Suprapubic skin (tissue), 4 donors: ENCODE measurements at regions not wholly inside any gene's neighbourhood (a gene's known extent, or its start where the extent isn't known, plus 50 kb on each side); places are given as distances from the start of the nearest gene placed in this dataset.

Source experiments
- DNase-seq, 2 donors: peaks; one replicate each; pipeline ENCODE4 v3.0.0-alpha.2; 2019; ENCODE audit warnings: low spot score in 2 of 2
- H3K27ac ChIP-seq: fragments of 200-600 bp; sonication (generic); one replicate; pipeline ENCODE4 v1.5.1; 2019
- H3K27me3 ChIP-seq: fragments of 200-600 bp; sonication (generic); one replicate; pipeline ENCODE4 v1.5.1; 2019
- H3K36me3 ChIP-seq: fragments of 200-600 bp; sonication (generic); one replicate; pipeline ENCODE4 v1.5.1; 2019
- H3K4me1 ChIP-seq: fragments of 200-600 bp; sonication (generic); one replicate; pipeline ENCODE4 v1.5.1; 2019
- H3K4me3 ChIP-seq: fragments of 200-600 bp; sonication (generic); one replicate; pipeline ENCODE4 v1.5.1; 2019; ENCODE audit warnings: mild to moderate bottlenecking
- H3K9me3 ChIP-seq: fragments of 200-600 bp; sonication (generic); one replicate; pipeline ENCODE4 v1.5.1; 2019
- EP300 ChIP-seq: sonication (generic); formaldehyde crosslinking; IDR thresholded peaks from one replicate; pipeline ENCODE4 v1.6.1; 2017; ENCODE audit warnings: antibody characterized with exemption
- POLR2A ChIP-seq, 2 donors: fragments of 450-650 bp; IDR thresholded peaks; one replicate each; pipeline ENCODE4 v1.6.1; 2017; ENCODE audit warnings: antibody characterized with exemption in 2 of 2, mild to moderate bottlenecking in 2 of 2, moderate library complexity in 2 of 2
- POLR2AphosphoS5 ChIP-seq, 3 donors: sonication (generic); formaldehyde crosslinking; IDR thresholded peaks; one replicate each; pipeline ENCODE4 v1.6.1; 2017; ENCODE audit warnings: antibody characterized with exemption in 3 of 3
- WGBS: methylation state at CpG from one replicate; pipeline ENCODE4 v1.1.5; 2018; 5-methylcytosine and 5-hydroxymethylcytosine counted together
- TF ChIP-seq, protein P1 (sequence below), 2 donors: fragments of 200-600 bp in 1 of 2; fragments of 450-650 bp in 1 of 2; sonication (generic) in 1 of 2; IDR thresholded peaks; one replicate each; pipeline ENCODE4 v1.5.1; 2016 to 2019; ENCODE audit warnings: antibody characterized with exemption in 2 of 2, mild to moderate bottlenecking in 1 of 2, moderate library complexity in 1 of 2

DNA sequence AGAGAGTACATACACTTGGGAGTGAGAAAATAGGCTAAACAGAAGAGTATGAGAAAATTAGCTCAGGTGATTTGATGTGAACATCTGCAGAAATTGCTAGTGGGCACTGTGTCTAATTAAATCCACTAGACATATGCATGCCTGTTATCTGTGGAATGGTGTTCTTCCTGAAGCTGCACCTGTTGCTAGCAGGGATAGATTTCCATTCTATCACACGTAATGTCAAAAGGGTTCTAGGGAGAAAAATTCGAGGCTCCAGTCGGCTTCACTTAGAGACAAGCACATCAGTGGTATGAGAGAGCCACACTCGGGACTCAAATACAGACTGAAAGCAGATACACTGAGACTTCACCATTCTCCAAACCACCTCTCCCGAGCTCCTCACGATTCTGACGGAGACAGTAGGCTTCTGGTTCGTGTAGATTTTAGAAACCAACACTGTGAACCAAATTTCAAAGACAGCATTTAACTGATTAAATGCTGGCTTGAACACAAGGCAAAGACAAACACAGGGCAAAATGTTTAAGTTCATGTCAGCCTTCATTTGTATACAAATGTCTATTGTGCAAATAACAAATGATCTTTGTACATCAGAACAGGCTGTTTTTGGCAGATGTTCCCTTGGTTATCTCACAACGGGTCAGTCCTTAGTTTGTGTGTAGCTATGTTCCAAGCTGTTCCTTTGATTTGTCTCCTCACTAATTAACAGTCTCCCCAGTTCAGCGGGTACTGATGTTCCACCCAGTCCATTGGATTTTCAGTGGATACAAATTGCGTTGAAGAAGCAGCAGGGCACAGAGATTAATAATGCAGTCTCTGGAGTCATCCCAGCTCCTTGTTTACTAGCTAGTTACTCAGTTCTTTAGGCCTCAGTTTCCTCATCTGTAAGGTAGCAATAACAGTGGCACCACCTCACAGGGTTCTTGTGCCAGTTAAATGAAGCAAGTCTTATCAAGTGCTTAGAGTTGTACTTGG is 131.0 kb upstream of the IFNGR1 start:
- TF ChIP-seq POLR2A (IDR thresholded peaks at IDR 0.05), result no peak
- TF ChIP-seq POLR2AphosphoS5 (IDR thresholded peaks at IDR 0.05), result no peak
- TF ChIP-seq, protein P1, sequence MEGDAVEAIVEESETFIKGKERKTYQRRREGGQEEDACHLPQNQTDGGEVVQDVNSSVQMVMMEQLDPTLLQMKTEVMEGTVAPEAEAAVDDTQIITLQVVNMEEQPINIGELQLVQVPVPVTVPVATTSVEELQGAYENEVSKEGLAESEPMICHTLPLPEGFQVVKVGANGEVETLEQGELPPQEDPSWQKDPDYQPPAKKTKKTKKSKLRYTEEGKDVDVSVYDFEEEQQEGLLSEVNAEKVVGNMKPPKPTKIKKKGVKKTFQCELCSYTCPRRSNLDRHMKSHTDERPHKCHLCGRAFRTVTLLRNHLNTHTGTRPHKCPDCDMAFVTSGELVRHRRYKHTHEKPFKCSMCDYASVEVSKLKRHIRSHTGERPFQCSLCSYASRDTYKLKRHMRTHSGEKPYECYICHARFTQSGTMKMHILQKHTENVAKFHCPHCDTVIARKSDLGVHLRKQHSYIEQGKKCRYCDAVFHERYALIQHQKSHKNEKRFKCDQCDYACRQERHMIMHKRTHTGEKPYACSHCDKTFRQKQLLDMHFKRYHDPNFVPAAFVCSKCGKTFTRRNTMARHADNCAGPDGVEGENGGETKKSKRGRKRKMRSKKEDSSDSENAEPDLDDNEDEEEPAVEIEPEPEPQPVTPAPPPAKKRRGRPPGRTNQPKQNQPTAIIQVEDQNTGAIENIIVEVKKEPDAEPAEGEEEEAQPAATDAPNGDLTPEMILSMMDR (IDR thresholded peaks at IDR 0.05), result no peak
- no peak for TF ChIP-seq EP300
- Histone ChIP-seq H3K4me3 (no peak overlapping the region), H3K4me1 (no peaks in the 10 kb centered on the region), H3K9me3 (no peaks in the 10 kb centered on the region), H3K36me3 (no peaks in the 10 kb centered on the region), H3K27ac (no peak overlapping the region), H3K27me3 (no peaks in the 10 kb centered on the region)
- WGBS, result 74% methylated on average over 11 of the region's 11 CpGs
- no peak for DNase-seq

DNA sequence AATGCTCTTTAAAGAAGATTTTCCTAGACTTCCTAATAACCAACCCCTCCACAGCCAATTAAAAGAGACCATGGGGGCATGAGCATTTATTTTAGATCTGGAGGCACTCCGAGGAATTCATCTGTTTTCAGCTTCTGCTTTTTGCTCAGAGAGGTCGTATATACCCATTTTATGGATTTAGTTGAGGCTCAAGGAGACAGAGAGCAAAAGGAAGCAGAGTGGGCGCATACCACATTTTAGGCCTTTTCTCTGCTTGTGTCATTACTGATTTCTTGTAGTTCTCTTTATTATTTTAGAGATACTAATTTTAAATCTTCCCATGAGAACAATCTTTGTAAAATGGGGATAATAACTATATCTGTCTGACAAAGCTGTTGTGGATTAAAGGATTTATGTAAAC is 129.6 kb upstream of the IFNGR1 start:
- 90% methylated on average over 3 of the region's 3 CpGs for WGBS
- Histone ChIP-seq H3K9me3 (no peaks in the 10 kb centered on the region), H3K36me3 (no peaks in the 10 kb centered on the region), H3K27ac (no peak overlapping the region), H3K27me3 (no peaks in the 10 kb centered on the region), H3K4me1 (no peaks in the 10 kb centered on the region), H3K4me3 (no peak overlapping the region)
- TF ChIP-seq, protein P1 (IDR thresholded peaks at IDR 0.05), result no peak
- TF ChIP-seq POLR2AphosphoS5 (IDR thresholded peaks at IDR 0.05), result no peak
- TF ChIP-seq POLR2A (IDR thresholded peaks at IDR 0.05), result no peak
- TF ChIP-seq EP300, result no peak
- DNase-seq, result no peak

DNA sequence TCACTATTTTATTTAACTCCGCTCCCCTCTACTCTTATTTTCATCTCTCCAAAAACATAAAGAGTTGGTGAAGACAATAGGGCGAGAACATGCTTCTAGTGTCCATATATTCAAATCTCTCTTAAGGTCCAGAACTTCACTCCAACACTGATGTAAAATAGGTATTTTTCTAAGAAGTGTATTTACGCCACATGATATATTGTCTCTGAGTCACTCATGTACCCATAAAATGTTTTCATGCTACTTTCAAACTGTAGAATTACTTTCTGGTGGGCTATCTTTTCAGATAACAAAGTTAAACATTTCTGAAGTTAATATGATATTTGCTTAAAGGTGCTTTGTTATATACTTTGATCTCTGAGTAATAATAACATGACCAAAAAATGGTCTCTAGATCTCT is 124.1 kb upstream of the IFNGR1 start:
- Histone ChIP-seq H3K4me3 (no peak overlapping the region), H3K4me1 (peaks cover 22% of the 10 kb centered on the region), H3K27ac (no peak overlapping the region), H3K36me3 (no peaks in the 10 kb centered on the region), H3K27me3 (no peaks in the 10 kb centered on the region), H3K9me3 (no peaks in the 10 kb centered on the region)
- no peak for DNase-seq
- WGBS, result 97% methylated on average over 3 of the region's 3 CpGs
- no peak for TF ChIP-seq POLR2A (IDR thresholded peaks at IDR 0.05)
- no peak for TF ChIP-seq POLR2AphosphoS5 (IDR thresholded peaks at IDR 0.05)
- no peak for TF ChIP-seq EP300
- TF ChIP-seq, protein P1 (IDR thresholded peaks at IDR 0.05), result no peak

DNA sequence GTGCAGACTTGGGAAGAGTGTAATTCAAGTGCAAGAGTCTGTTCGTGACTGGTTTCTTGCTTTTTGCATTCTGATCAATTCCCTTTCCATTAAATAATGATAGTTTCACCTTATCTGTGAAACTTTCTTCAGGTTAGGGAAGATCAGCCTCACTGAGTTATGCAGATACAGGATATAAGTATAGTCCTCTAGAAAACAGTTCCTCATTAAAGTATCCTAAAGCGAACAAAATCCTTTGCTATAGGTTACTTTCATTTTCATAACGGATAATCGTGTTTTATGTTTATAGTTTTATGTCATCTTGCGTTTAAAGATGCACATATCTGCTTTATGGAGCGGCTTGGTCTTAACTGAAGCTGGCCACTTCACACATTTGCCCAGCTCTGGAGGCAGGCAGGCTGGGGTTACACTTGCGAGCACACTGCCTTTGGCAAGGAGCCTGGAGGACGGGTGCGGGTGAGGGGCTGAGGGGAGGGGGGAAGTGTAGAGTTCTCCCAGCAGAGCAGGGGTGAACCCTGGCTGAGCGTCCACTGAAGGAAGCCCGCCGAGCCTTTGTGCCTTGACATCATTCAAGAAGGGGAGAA is 123.5 kb upstream of the IFNGR1 start:
- WGBS, result 55% methylated on average over 12 of the region's 12 CpGs
- no peaks in the 10 kb centered on the region for H3K36me3 ChIP-seq
- H3K4me1 ChIP-seq, result peaks cover 22% of the 10 kb centered on the region
- no peaks in the 10 kb centered on the region for H3K9me3 ChIP-seq
- peak overlapping the region; percentile 9 for H3K4me3 ChIP-seq
- TF ChIP-seq POLR2AphosphoS5 (IDR thresholded peaks at IDR 0.05) (no peak), POLR2A (IDR thresholded peaks at IDR 0.05) (no peak)
- TF ChIP-seq, protein P1 (IDR thresholded peaks at IDR 0.05), result no peak
- no peak overlapping the region for H3K27ac ChIP-seq
- no peaks in the 10 kb centered on the region for H3K27me3 ChIP-seq
- DNase-seq, result no peak

DNA sequence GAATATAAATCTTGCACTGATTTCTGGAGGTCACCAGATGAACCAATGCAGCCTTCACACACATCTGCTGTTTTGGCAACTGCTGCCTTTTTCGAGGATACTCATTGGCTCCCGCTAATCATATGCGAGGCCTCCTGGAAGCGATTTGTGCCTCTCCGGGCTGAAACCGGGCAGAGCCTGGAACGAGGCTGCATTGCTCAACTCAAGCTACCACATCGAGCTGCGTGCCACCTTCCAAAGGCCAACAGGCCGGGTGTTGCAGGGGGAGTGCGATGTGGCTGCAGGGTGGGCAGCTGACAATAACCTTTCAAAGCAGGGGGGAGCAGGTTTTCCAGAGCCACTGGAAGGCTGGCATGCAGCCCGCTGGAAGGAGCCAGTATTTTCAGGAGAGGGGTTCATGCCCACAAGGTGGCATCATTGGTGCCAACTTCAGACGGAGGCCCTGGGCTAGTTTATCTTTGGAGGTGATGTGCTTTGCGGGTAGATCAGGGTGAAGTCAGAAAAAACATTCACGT is 122.6 kb upstream of the IFNGR1 start:
- no peaks in the 10 kb centered on the region for H3K36me3 ChIP-seq
- H3K4me3 ChIP-seq, result no peak overlapping the region
- H3K27ac ChIP-seq, result no peak overlapping the region
- TF ChIP-seq EP300, result no peak
- no peak for TF ChIP-seq POLR2AphosphoS5 (IDR thresholded peaks at IDR 0.05)
- TF ChIP-seq POLR2A (IDR thresholded peaks at IDR 0.05), result no peak
- TF ChIP-seq, protein P1 (IDR thresholded peaks at IDR 0.05), result no peak
- WGBS, result 23% methylated on average over 13 of the region's 15 CpGs
- peaks cover 22% of the 10 kb centered on the region for H3K4me1 ChIP-seq
- no peaks in the 10 kb centered on the region for H3K9me3 ChIP-seq
- no peak for DNase-seq
- H3K27me3 ChIP-seq, result no peaks in the 10 kb centered on the region
